Fibroblast of upper back skin (primary cell): ENCODE measurements at regions not wholly inside any gene's neighbourhood (a gene's known extent, or its start where the extent isn't known, plus 50 kb on each side); places are given as distances from the start of the nearest gene placed in this dataset.
"Not testable (repeated sequence)": the region's sequence is repeated elsewhere in the genome, so short reads cannot be mapped to it uniquely, and the experiment has no call there.

ENCODE experiments used
- DNase-seq: peaks from one replicate; pipeline ENCODE4 v3.0.0-alpha.2; 2013

DNA sequence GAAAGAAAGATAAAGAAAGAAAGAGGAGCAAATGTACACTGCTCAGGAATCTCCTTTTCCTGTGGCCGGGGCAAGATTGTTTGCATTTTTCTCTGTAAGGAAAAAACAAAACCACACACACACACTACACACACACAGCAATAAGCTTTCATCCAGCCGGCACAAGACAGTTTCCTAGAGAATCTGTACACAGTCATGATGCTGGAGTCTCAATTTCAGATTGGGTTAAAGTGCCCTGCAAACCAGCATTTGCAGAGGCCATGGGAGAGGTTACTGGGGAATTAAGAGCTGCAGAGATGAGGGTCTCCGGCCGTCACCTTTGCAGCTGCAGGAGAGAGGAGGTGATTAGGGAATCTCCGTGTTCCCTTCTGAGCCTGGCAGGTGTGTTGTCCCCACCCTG is 1607.5 kb downstream of the RPIA start:
- not testable (repeated sequence) for DNase-seq

DNA sequence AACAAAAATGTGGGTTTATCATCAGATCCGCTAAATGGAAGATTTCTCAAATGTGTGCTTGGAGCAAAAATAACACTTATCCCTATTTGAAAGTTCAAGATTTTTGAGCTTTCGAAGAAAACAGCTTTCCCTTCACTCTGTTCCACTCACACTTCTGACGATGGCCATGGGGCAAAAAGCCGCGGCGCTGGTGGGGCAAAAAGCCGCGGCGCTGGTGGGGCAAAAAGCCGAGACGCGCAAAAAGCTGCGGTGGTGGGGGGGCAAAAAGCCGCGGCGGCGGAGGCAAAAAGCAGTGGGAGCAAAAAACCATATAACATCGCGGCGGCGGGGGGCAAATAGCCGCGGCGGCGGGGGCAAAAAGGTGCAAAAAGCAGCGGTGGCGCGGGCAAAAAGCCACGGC is 1631.5 kb downstream of the RPIA start:
- not testable (repeated sequence) for DNase-seq

- not testable (repeated sequence) for DNase-seq
These were observed 1632.4 kb downstream of the RPIA start for GRCh38 chr2:90323612-90324558.

DNA sequence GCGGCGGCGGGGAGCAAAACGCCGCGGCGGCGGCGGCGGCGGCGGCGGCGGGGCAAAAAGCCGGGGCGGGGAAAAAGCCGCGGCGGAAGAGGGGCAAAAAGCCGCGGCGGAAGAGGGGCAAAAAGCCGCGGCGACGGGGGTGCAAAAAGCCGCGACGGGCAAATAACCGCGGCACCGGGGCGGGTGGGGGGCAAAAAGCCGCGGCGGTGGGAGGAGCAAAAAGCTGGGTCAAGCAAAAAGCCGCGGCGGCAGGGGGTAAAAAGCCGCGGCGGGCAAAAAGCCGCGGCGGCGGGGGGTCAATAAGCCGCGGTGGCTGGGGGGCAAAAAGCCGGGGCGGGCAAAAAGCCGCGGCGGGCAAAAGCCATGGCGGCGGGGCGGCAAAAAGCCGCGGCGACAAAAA is 1633.2 kb downstream of the RPIA start:
- DNase-seq = not testable (repeated sequence)

- not testable (repeated sequence) for DNase-seq
These were observed 1634.4 kb downstream of the RPIA start for GRCh38 chr2:90325796-90326353.

- not testable (repeated sequence) for DNase-seq
These were observed 1664.1 kb downstream of the RPIA start for GRCh38 chr2:90355546-90355945.

DNA sequence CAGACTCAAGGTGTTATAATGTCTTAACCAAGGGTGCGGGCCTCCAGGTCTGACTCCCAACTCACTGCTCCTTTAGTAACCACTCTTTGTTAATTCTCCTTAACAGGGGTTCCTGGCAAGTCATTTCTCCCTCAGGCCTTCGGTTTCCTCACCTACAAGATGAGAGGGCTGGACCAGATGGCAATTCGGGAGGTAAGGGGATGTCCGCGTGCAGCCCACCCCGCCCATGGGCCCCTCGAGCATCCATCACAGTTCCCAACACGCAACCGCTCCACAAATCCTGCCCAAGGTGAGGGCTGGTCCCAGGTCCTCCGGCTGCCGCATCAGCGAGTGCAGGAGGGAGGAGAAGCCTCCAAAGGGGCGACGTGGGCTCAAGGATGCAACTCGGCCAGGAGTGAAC is 1667.9 kb downstream of the RPIA start:
- not testable (repeated sequence) for DNase-seq

DNA sequence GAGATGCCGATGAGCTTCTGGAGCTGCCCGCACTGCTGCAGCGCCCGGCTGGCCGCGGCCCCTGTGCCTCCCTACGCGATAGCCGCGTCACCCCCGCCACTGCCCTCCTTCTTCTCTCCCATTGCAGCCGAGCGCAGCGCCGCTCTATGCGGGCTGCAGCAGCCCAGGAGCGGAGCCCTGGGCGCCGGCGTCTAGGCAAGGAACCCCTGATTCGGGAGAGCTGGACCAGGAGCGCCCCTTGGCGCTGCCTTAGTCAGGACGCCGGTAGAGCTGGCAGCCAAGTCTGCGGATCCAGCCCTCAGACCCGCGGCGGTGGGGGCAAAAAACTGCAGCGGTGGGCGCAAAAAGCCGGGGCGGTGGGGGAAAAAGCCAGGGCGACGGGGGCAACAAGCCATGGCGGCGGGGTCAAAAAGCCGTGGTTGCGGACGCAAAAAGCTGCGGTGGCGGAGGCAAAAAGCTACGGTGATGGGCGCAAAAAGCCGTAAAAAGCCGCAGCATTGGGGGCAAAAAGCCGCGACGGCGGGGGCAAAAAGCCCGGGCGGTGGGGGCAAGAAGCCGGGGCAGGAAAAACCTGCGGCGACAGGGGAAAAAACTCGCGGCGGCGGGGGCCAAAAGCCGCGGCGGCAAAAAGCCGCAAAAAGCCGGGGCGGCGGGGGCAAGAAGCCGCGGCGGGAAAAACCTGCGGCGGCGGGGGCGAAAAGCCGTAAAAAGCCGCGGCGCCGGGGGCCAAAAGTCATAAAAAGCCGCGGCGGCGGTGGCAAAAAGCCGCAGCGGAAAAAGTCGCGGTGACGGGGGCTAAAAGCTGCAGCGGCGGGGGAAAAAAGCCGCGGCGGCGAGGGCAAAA is 1668.6 kb downstream of the RPIA start:
- not testable (repeated sequence) for DNase-seq

GRCh38 chr2:90360731-90361035 is 1669.2 kb downstream of the RPIA start:
- DNase-seq = not testable (repeated sequence)
